ENCODE measurements at regions not wholly inside any gene's neighbourhood (a gene's known extent, or its start where the extent isn't known, plus 50 kb on each side); places are given as distances from the start of the nearest gene placed in this dataset.

- dilution Hi-C loops (cut with HindIII; ENCODE audit: low sequenced_read_pairs, unreplicated experiment) (no loop called here), intact Hi-C loops (cut with micrococcal nuclease) (no loop called here), in situ Hi-C loops (cut with MboI; ENCODE audit: low sequenced_read_pairs) (no loop called here)
- no peaks in the 10 kb centered on the region for H3K79me1 ChIP-seq (ENCODE audit: low read depth in 1 of 2, low read length in 2 of 2)
- no peak overlapping the region for H3K23ac ChIP-seq (ENCODE audit: low read depth, low read length)
- BruUV-seq (replicated peaks) = no TSS peak
- DNase-seq (no peak), ATAC-seq (ENCODE audit: low read depth) (no peak)
- no peak overlapping the region for H3K4ac ChIP-seq (ENCODE audit: low read depth, low read length)
- no peak for TF ChIP-seq MAZ (IDR thresholded peaks at IDR 0.05; ENCODE audit: borderline replicate concordance, low read depth, low read length)
- no peak for TF ChIP-seq SMC3 (IDR thresholded peaks at IDR 0.05; ENCODE audit: low read depth, low read length)
- no peak for TF ChIP-seq RAD21 (IDR thresholded peaks at IDR 0.05; ENCODE audit: low read length)
- no peak for TF ChIP-seq MAFK (IDR thresholded peaks at IDR 0.05; ENCODE audit: low read depth, low read length)
- TF ChIP-seq ELK1 (IDR thresholded peaks at IDR 0.05; ENCODE audit: borderline replicate concordance, low read depth, low read length) = no peak
- no peak for TF ChIP-seq MXI1 (IDR thresholded peaks at IDR 0.05; ENCODE audit: borderline replicate concordance, low read depth, low read length)
- no peak for TF ChIP-seq BHLHE40 (IDR thresholded peaks at IDR 0.05; ENCODE audit: low read depth, low read length)
- no peak for TF ChIP-seq CHD1 (IDR thresholded peaks at IDR 0.05; ENCODE audit: low read depth, low read length)
- TF ChIP-seq CTCF (conservative IDR thresholded peaks at IDR 0.05; ENCODE audit: low read depth, low read length) = no peak
- no peak for TF ChIP-seq USF2 (IDR thresholded peaks at IDR 0.05; ENCODE audit: low read depth, low read length)
- no peak for TF ChIP-seq POLR2A (IDR thresholded peaks at IDR 0.05; ENCODE audit: low read depth, low read length)
- TF ChIP-seq NFE2L2 (IDR thresholded peaks at IDR 0.05; ENCODE audit: low read depth, low read length) = no peak
- TF ChIP-seq RFX5 (IDR thresholded peaks at IDR 0.05; ENCODE audit: low read depth, low read length) = no peak
- H4K91ac ChIP-seq (ENCODE audit: insufficient read depth, low read depth, low read length) = no peak overlapping the region
- H2AK5ac ChIP-seq (ENCODE audit: low read depth, low read length) = no peak overlapping the region
- 0 out of 2 replicates have a peak, but pooled peaks cover 2% of the 10 kb centered on the region for H3K9me1 ChIP-seq (ENCODE audit: insufficient read depth, low read length)
- no peaks in the 10 kb centered on the region for H4K20me1 ChIP-seq (ENCODE audit: insufficient read depth, low read length)
- ChIA-PET POLR2A (ENCODE audit: unreplicated experiment) (no interaction called here), CTCF (no interaction called here)
- no peaks in the 10 kb centered on the region for H3K9me3 ChIP-seq (ENCODE audit: control insufficient read depth, insufficient read depth, low read length)
- no peak overlapping the region for H3K27ac ChIP-seq (ENCODE audit: insufficient read depth, low read length)
- no peaks in the 10 kb centered on the region for H3K27me3 ChIP-seq (ENCODE audit: control insufficient read depth, insufficient read depth, low read length)
- H3K4me1 ChIP-seq (ENCODE audit: control insufficient read depth, insufficient read depth, low read length) = no peaks in the 10 kb centered on the region
- no peak overlapping the region for H4K5ac ChIP-seq (ENCODE audit: low read depth, low read length)
- H2BK120ac ChIP-seq (ENCODE audit: low read depth, low read length) = no peak overlapping the region
- H3K9ac ChIP-seq (ENCODE audit: low read depth, low read length) = no peak overlapping the region
- no peak overlapping the region for H2BK15ac ChIP-seq (ENCODE audit: low read depth, low read length)
- H4K8ac ChIP-seq (ENCODE audit: low read depth in 2 of 2, low read length in 2 of 2) = no peak overlapping the region
- H2AFZ ChIP-seq (replicated peaks; ENCODE audit: low read length, poor library complexity) = no peak overlapping the region
- no peak overlapping the region for H2BK20ac ChIP-seq (ENCODE audit: low read depth, low read length)
- H3K36me3 ChIP-seq (ENCODE audit: control insufficient read depth, insufficient read depth, low read length) = no peaks in the 10 kb centered on the region
- H2BK5ac ChIP-seq (ENCODE audit: low read depth, low read length, poor library complexity, severe bottlenecking) = no peak overlapping the region
- no CpG with 5 or more reads among the region's 2 CpGs for WGBS, 2 experiments (ENCODE audit: extremely low coverage in 2 of 2, insufficient read length in 1 of 2)
- no peak overlapping the region for H3K18ac ChIP-seq (ENCODE audit: low read depth, low read length)
- no peak overlapping the region for H3K4me3 ChIP-seq (ENCODE audit: insufficient read depth, low read depth, low read length)
- no peak overlapping the region for H3K4me2 ChIP-seq (ENCODE audit: low read depth, low read length)
- no peak overlapping the region for H3K56ac ChIP-seq (ENCODE audit: extremely low read depth, insufficient read depth, low read length)
- H2AK9ac ChIP-seq (replicated peaks; ENCODE audit: low read depth, low read length, poor library complexity) = no peak overlapping the region
- no peak overlapping the region for H3K14ac ChIP-seq (replicated peaks; ENCODE audit: low read depth, low read length)
These were observed 69.8 kb upstream of the SCN7A start for GRCh38 chr2:166563894-166564293.
